ENCODE measurements at regions not wholly inside any gene's neighbourhood (a gene's known extent, or its start where the extent isn't known, plus 50 kb on each side); places are given as distances from the start of the nearest gene placed in this dataset.

- no peak overlapping the region for H3K9ac ChIP-seq (ENCODE audit: low read length)
- intact Hi-C loops (cut with micrococcal nuclease), result no loop called here
- Mint-ChIP-seq H3K27me3 (peaks cover 21% of the 10 kb centered on the region), H3K27ac (no peak overlapping the region), H3K4me1 (no peaks in the 10 kb centered on the region), H3K9me3 (ENCODE audit: insufficient read depth) (no peaks in the 10 kb centered on the region), H3K4me3 (no peak overlapping the region)
- no peak for ATAC-seq (ENCODE audit: low read depth)
- H3K4me1 ChIP-seq (ENCODE audit: control insufficient read depth in 2 of 2, insufficient read depth in 2 of 2, low read length in 2 of 2), result no peaks in the 10 kb centered on the region
- CTCF ChIA-PET, result no interaction called here
- no peak overlapping the region for H3K4me3 ChIP-seq (ENCODE audit: control extremely low read depth in 1 of 5, extremely low read depth in 1 of 5, insufficient read depth in 1 of 5, low read depth in 2 of 5, low read length in 4 of 5)
- no peak overlapping the region for H3K4me2 ChIP-seq (replicated peaks; ENCODE audit: low read depth, low read length, poor library complexity, severe bottlenecking)
- no peaks in the 10 kb centered on the region for H3K36me3 ChIP-seq (replicated peaks in 1 of 2; ENCODE audit: control extremely low read depth in 1 of 2, control insufficient read depth in 1 of 2, extremely low read depth in 1 of 2, insufficient read depth in 2 of 2, low read length in 1 of 2)
- POLR2A ChIA-PET, result no interaction called here
- no peak for DNase-seq
- H3K27me3 ChIP-seq (replicated peaks in 1 of 4; ENCODE audit: control extremely low read depth in 1 of 4, control insufficient read depth in 3 of 4, insufficient read depth in 4 of 4, low read length in 3 of 4), result peaks cover 0 to 4% (median 0%) of the 10 kb centered on the region in 4 experiments
- WGBS (ENCODE audit: insufficient coverage), result no CpG with 5 or more reads among the region's 2 CpGs
- H2AFZ ChIP-seq (ENCODE audit: insufficient read depth, low read depth, low read length, poor library complexity, severe bottlenecking), result no peak overlapping the region
- H3K79me2 ChIP-seq (ENCODE audit: control insufficient read depth, insufficient read depth, low read length), result no peaks in the 10 kb centered on the region
- H3K9me3 ChIP-seq (ENCODE audit: control extremely low read depth in 1 of 3, control insufficient read depth in 2 of 3, insufficient read depth in 1 of 3, low read length in 2 of 3), result no peaks in the 10 kb centered on the region
- no peaks in the 10 kb centered on the region for H4K20me1 ChIP-seq (ENCODE audit: control insufficient read depth, insufficient read depth, low read length, poor library complexity, severe bottlenecking)
- H3K27ac ChIP-seq (ENCODE audit: low read length in 2 of 2), result no peak overlapping the region
- no peak for TF ChIP-seq EZH2 (IDR thresholded peaks at IDR 0.05; ENCODE audit: borderline replicate concordance, insufficient read depth, low read depth, low read length, poor library complexity, severe bottlenecking)
- TF ChIP-seq, protein P1, sequence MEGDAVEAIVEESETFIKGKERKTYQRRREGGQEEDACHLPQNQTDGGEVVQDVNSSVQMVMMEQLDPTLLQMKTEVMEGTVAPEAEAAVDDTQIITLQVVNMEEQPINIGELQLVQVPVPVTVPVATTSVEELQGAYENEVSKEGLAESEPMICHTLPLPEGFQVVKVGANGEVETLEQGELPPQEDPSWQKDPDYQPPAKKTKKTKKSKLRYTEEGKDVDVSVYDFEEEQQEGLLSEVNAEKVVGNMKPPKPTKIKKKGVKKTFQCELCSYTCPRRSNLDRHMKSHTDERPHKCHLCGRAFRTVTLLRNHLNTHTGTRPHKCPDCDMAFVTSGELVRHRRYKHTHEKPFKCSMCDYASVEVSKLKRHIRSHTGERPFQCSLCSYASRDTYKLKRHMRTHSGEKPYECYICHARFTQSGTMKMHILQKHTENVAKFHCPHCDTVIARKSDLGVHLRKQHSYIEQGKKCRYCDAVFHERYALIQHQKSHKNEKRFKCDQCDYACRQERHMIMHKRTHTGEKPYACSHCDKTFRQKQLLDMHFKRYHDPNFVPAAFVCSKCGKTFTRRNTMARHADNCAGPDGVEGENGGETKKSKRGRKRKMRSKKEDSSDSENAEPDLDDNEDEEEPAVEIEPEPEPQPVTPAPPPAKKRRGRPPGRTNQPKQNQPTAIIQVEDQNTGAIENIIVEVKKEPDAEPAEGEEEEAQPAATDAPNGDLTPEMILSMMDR (IDR thresholded peaks at IDR 0.05), result no peak
These were observed 294.3 kb upstream of the STXBP5 start for GRCh38 chr6:146909886-146910285.

DNA sequence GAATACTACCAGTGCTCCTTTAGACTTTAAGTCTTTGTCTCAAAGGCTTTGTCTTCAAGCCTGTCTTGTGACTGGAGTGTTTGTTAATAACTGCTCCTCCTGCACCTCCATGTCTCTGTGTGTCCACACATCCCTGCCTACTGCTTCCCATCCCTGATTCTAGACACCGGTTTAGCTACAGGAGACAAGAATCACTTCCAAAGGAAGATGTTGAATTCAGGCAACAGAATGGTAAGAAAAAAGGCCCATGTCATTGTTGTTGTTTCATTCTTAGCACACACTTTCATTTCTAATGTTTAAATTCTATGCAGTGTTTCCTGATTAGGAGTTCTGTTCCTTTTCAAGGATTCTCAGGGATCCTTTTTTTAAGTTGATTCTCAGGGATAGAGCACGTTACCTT is 293.6 kb upstream of the STXBP5 start:
- Histone ChIP-seq H3K9ac (ENCODE audit: low read length) (no peak overlapping the region), H4K20me1 (ENCODE audit: control insufficient read depth, insufficient read depth, low read length, poor library complexity, severe bottlenecking) (no peaks in the 10 kb centered on the region), H3K9me3 (ENCODE audit: control extremely low read depth in 1 of 3, control insufficient read depth in 2 of 3, insufficient read depth in 1 of 3, low read length in 2 of 3) (no peaks in the 10 kb centered on the region), H3K27ac (ENCODE audit: low read length in 2 of 2) (no peak overlapping the region), H3K79me2 (ENCODE audit: control insufficient read depth, insufficient read depth, low read length) (no peaks in the 10 kb centered on the region), H2AFZ (ENCODE audit: insufficient read depth, low read depth, low read length, poor library complexity, severe bottlenecking) (no peak overlapping the region), H3K4me2 (replicated peaks; ENCODE audit: low read depth, low read length, poor library complexity, severe bottlenecking) (no peak overlapping the region), H3K4me3 (ENCODE audit: control extremely low read depth in 1 of 5, extremely low read depth in 1 of 5, insufficient read depth in 1 of 5, low read depth in 2 of 5, low read length in 4 of 5) (no peak overlapping the region), H3K4me1 (ENCODE audit: control insufficient read depth in 2 of 2, insufficient read depth in 2 of 2, low read length in 2 of 2) (no peaks in the 10 kb centered on the region), H3K36me3 (replicated peaks in 1 of 2; ENCODE audit: control extremely low read depth in 1 of 2, control insufficient read depth in 1 of 2, extremely low read depth in 1 of 2, insufficient read depth in 2 of 2, low read length in 1 of 2) (no peaks in the 10 kb centered on the region), H3K27me3 (replicated peaks in 1 of 4; ENCODE audit: control extremely low read depth in 1 of 4, control insufficient read depth in 3 of 4, insufficient read depth in 4 of 4, low read length in 3 of 4) (peaks cover 0 to 4% (median 0%) of the 10 kb centered on the region in 4 experiments)
- intact Hi-C loops (cut with micrococcal nuclease), result no loop called here
- ChIA-PET POLR2A (no interaction called here), CTCF (no interaction called here)
- ATAC-seq (ENCODE audit: low read depth) (no peak), DNase-seq (no peak)
- WGBS (ENCODE audit: insufficient coverage), result no CpG with 5 or more reads among the region's 2 CpGs
- Mint-ChIP-seq H3K9me3 (ENCODE audit: insufficient read depth) (no peaks in the 10 kb centered on the region), H3K27me3 (peaks cover 21% of the 10 kb centered on the region), H3K27ac (no peak overlapping the region), H3K4me1 (no peaks in the 10 kb centered on the region), H3K4me3 (no peak overlapping the region)
- TF ChIP-seq EZH2 (IDR thresholded peaks at IDR 0.05; ENCODE audit: borderline replicate concordance, insufficient read depth, low read depth, low read length, poor library complexity, severe bottlenecking), result no peak
- TF ChIP-seq, protein P1 (IDR thresholded peaks at IDR 0.05), result no peak

All from B cell (primary cell).